PFSK-1 (cell line): ENCODE measurements at regions not wholly inside any gene's neighbourhood (a gene's known extent, or its start where the extent isn't known, plus 50 kb on each side); places are given as distances from the start of the nearest gene placed in this dataset.

ENCODE experiments used
- FOXP2 ChIP-seq: optimal IDR thresholded peaks from 2 replicates; pipeline ENCODE3; 2011; ENCODE audit warnings: borderline replicate concordance, control low read depth, inconsistent platforms; ENCODE audit not compliant: insufficient read depth; ENCODE audit errors: extremely low read length, extremely low read depth
- POLR2AphosphoS5 ChIP-seq: IDR thresholded peaks from 2 replicates; pipeline ENCODE4 v1.6.1; 2012; ENCODE audit warnings: low read depth, mild to moderate bottlenecking, control low read depth, low read length, moderate library complexity
- SIN3A ChIP-seq: IDR thresholded peaks from 2 replicates; pipeline ENCODE4 v1.6.1; 2012; ENCODE audit warnings: mild to moderate bottlenecking, low read length, moderate library complexity, borderline replicate concordance; ENCODE audit not compliant: insufficient read depth
- TAF1 ChIP-seq: IDR thresholded peaks from 2 replicates; pipeline ENCODE4 v1.6.1; 2012; ENCODE audit warnings: low read length, control low read depth, borderline replicate concordance; ENCODE audit not compliant: insufficient read depth
- TF ChIP-seq, protein P1 (sequence below), 2 experiments: IDR thresholded peaks; 2 replicates each; pipeline versions ENCODE4 v1.6.1 to v1.8.0; 2011 to 2012; ENCODE audit warnings: low read depth in 2 of 2, low read length in 2 of 2, control low read depth in 1 of 2, inconsistent platforms in 1 of 2, mild to moderate bottlenecking in 1 of 2, moderate library complexity in 1 of 2; ENCODE audit not compliant: insufficient read depth in 1 of 2

- no peak for TF ChIP-seq TAF1
- TF ChIP-seq, protein P1, sequence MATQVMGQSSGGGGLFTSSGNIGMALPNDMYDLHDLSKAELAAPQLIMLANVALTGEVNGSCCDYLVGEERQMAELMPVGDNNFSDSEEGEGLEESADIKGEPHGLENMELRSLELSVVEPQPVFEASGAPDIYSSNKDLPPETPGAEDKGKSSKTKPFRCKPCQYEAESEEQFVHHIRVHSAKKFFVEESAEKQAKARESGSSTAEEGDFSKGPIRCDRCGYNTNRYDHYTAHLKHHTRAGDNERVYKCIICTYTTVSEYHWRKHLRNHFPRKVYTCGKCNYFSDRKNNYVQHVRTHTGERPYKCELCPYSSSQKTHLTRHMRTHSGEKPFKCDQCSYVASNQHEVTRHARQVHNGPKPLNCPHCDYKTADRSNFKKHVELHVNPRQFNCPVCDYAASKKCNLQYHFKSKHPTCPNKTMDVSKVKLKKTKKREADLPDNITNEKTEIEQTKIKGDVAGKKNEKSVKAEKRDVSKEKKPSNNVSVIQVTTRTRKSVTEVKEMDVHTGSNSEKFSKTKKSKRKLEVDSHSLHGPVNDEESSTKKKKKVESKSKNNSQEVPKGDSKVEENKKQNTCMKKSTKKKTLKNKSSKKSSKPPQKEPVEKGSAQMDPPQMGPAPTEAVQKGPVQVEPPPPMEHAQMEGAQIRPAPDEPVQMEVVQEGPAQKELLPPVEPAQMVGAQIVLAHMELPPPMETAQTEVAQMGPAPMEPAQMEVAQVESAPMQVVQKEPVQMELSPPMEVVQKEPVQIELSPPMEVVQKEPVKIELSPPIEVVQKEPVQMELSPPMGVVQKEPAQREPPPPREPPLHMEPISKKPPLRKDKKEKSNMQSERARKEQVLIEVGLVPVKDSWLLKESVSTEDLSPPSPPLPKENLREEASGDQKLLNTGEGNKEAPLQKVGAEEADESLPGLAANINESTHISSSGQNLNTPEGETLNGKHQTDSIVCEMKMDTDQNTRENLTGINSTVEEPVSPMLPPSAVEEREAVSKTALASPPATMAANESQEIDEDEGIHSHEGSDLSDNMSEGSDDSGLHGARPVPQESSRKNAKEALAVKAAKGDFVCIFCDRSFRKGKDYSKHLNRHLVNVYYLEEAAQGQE (IDR thresholded peaks at IDR 0.05; ENCODE audit: insufficient read depth in 1 of 2, low read depth in 2 of 2, low read length in 2 of 2): no peak
These were observed 500.5 kb upstream of the SPRY2 start for GRCh38 chr13:80841414-80841813.

GRCh38 chr13:80840316-80840976 lies 499.5 kb upstream of the SPRY2 start:
- no peak for TF ChIP-seq SIN3A
- no peak for TF ChIP-seq POLR2AphosphoS5
- TF ChIP-seq, protein P1 (IDR thresholded peaks at IDR 0.05; ENCODE audit: insufficient read depth in 1 of 2, low read depth in 2 of 2, low read length in 2 of 2): no peak
- TF ChIP-seq FOXP2: no peak

DNA sequence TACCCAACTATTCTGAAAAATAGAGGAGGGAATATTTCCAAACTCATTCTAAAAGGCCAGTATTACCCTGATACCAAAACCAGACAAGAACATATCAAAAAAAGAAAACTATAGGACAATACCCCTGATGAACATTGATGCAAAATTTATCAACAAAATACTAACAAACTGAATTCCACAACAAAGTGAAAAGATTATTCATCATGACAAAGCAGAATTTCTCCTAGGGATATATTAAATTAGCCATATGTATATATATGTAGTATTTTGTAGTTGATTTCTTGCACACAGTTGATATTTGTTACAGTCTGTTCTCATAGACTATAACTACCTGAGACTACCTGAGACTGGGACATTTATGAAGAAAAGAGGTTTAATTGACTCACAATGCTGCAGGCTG lies 495.0 kb upstream of the SPRY2 start:
- TF ChIP-seq POLR2AphosphoS5 (no peak), FOXP2 (no peak)
- TF ChIP-seq, protein P1 (IDR thresholded peaks at IDR 0.05; ENCODE audit: insufficient read depth in 1 of 2, low read depth in 2 of 2, low read length in 2 of 2): no peak

DNA sequence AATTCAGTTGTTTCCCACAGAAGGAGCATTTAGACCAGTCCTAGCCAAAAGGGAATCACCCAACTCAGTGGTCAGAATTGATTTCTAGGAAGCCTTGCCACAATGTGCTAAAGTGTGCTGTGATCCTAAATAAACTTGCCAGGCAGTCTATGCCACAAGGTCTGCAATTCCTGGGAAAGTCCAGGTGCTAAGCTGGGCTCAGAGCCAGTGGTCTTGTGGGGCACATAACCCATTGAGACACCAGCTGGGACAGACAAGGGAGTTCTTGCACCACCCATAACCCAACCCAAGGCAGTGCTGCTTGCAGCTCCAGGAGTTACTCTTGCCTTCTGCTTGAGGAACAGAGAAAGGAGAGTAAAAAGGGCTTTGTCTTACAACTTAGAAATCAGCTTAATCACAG lies 489.5 kb upstream of the SPRY2 start:
- TF ChIP-seq SIN3A: no peak
- TF ChIP-seq POLR2AphosphoS5: no peak
- TF ChIP-seq, protein P1 (IDR thresholded peaks at IDR 0.05; ENCODE audit: insufficient read depth in 1 of 2, low read depth in 2 of 2, low read length in 2 of 2): no peak
- no peak for TF ChIP-seq FOXP2
- TF ChIP-seq TAF1: no peak

- no peak for TF ChIP-seq TAF1
- no peak for TF ChIP-seq POLR2AphosphoS5
- TF ChIP-seq, protein P1 (IDR thresholded peaks at IDR 0.05; ENCODE audit: insufficient read depth in 1 of 2, low read depth in 2 of 2, low read length in 2 of 2): no peak
- TF ChIP-seq SIN3A: no peak
- no peak for TF ChIP-seq FOXP2
These were observed 487.8 kb upstream of the SPRY2 start for GRCh38 chr13:80828759-80829158.
